B cell (primary cell): ENCODE measurements at regions not wholly inside any gene's neighbourhood (a gene's known extent, or its start where the extent isn't known, plus 50 kb on each side); places are given as distances from the start of the nearest gene placed in this dataset.

Experiments used
- ATAC-seq: fragments of 200-7000 bp; cut with Tn5 transposase; one replicate; pipeline ENCODE4 v1.10.0; 2021; ENCODE audit warnings: low read depth, mild to moderate bottlenecking, moderate number of reproducible peaks, moderate library complexity
- CTCF ChIA-PET: fragments of 350-600 bp; sonication (Branson Sonifier 250); formaldehyde crosslinking; loops from one replicate; lab custom pipeline; 2021; ENCODE audit warnings: antibody characterized with exemption, inconsistent platforms; lab: Charles Lee
- POLR2A ChIA-PET: fragments of 350-600 bp; sonication (Branson Sonifier 250); formaldehyde crosslinking; loops from one replicate; lab custom pipeline; 2021; ENCODE audit warnings: antibody characterized with exemption; lab: Charles Lee
- DNase-seq: peaks from one replicate; pipeline ENCODE4 v3.0.0; 2013
- H2AFZ ChIP-seq: 2 replicates; pipeline ENCODE4 v1.6.1; 2012; ENCODE audit warnings: mild to moderate bottlenecking, low read depth, low read length; ENCODE audit not compliant: insufficient read depth, poor library complexity, severe bottlenecking
- H3K27ac ChIP-seq, 2 donors: 1 replicate in 1 of 2; 2 replicates in 1 of 2; pipeline ENCODE4 v1.5.1; 2012 to 2013; ENCODE audit warnings: low read length in 2 of 2, mild to moderate bottlenecking in 2 of 2, moderate library complexity in 1 of 2
- H3K27me3 ChIP-seq, 4 experiments: fragments of 200-600 bp in 1 of 4; sonication (generic) in 1 of 4; replicated peaks in 1 of 4; 1 replicate in 2 of 4; 2 replicates in 2 of 4; pipeline versions ENCODE4 v1.6.1 to v1.7.0; 2013 to 2016; ENCODE audit warnings: low read length in 3 of 4, mild to moderate bottlenecking in 2 of 4, mixed read lengths in 1 of 4, moderate library complexity in 1 of 4; ENCODE audit not compliant: insufficient read depth in 4 of 4, control insufficient read depth in 3 of 4; ENCODE audit errors: control extremely low read depth in 1 of 4
- H3K36me3 ChIP-seq, 2 experiments: replicated peaks in 1 of 2; 1 replicate in 1 of 2; 2 replicates in 1 of 2; pipeline versions ENCODE4 v1.6.1 to v1.7.1; 2013; ENCODE audit warnings: low read length in 1 of 2; ENCODE audit not compliant: insufficient read depth in 2 of 2, control insufficient read depth in 1 of 2; ENCODE audit errors: control extremely low read depth in 1 of 2, extremely low read depth in 1 of 2
- H3K4me1 ChIP-seq, 2 donors: fragments of 200-600 bp in 1 of 2; sonication (generic) in 1 of 2; 1 replicate in 1 of 2; 2 replicates in 1 of 2; pipeline versions ENCODE4 v1.5.1 to v1.6.1; 2013 to 2017; ENCODE audit warnings: low read length in 2 of 2; ENCODE audit not compliant: control insufficient read depth in 2 of 2, insufficient read depth in 2 of 2
- H3K4me2 ChIP-seq: replicated peaks from 2 replicates; pipeline ENCODE3; 2012; ENCODE audit warnings: mild to moderate bottlenecking, low read depth, low read length; ENCODE audit not compliant: poor library complexity, severe bottlenecking
- H3K4me3 ChIP-seq, 5 experiments: fragments of 200-600 bp in 1 of 5; sonication (generic) in 1 of 5; 1 replicate in 3 of 5; 2 replicates in 2 of 5; pipeline versions ENCODE4 v1.5.1 to v1.7.0; 2011 to 2016; ENCODE audit warnings: low read length in 4 of 5, mild to moderate bottlenecking in 4 of 5, low read depth in 2 of 5, control low read depth in 1 of 5, moderate library complexity in 1 of 5; ENCODE audit not compliant: insufficient read depth in 1 of 5; ENCODE audit errors: control extremely low read depth in 1 of 5, extremely low read depth in 1 of 5
- H3K79me2 ChIP-seq: fragments of 200-600 bp; sonication (generic); one replicate; pipeline ENCODE4 v1.6.0; 2016; ENCODE audit warnings: low read length; ENCODE audit not compliant: control insufficient read depth, insufficient read depth
- H3K9ac ChIP-seq: fragments of 200-600 bp; sonication (generic); 2 replicates; pipeline ENCODE4 v1.6.1; 2017; ENCODE audit warnings: mild to moderate bottlenecking, low read length, moderate library complexity
- H3K9me3 ChIP-seq, 3 donors: one replicate each; pipeline versions ENCODE4 v1.6.1 to v1.7.1; 2013; ENCODE audit warnings: low read length in 2 of 3; ENCODE audit not compliant: control insufficient read depth in 2 of 3, insufficient read depth in 1 of 3; ENCODE audit errors: control extremely low read depth in 1 of 3
- H4K20me1 ChIP-seq: 2 replicates; pipeline ENCODE4 v1.6.0; 2012; ENCODE audit warnings: mild to moderate bottlenecking, low read length; ENCODE audit not compliant: insufficient read depth, control insufficient read depth, poor library complexity, severe bottlenecking
- H3K27ac Mint-ChIP-seq: one replicate; pipeline ENCODE4 v1.8.0; 2021; ENCODE audit warnings: mixed read lengths
- H3K27me3 Mint-ChIP-seq: one replicate; pipeline ENCODE4 v1.8.0; 2021; ENCODE audit warnings: mixed read lengths
- H3K4me1 Mint-ChIP-seq: one replicate; pipeline ENCODE4 v1.8.0; 2021; ENCODE audit warnings: mixed read lengths
- H3K4me3 Mint-ChIP-seq: one replicate; pipeline ENCODE4 v1.8.0; 2021; ENCODE audit warnings: mixed read lengths
- H3K9me3 Mint-ChIP-seq: one replicate; pipeline ENCODE4 v1.8.0; 2022; ENCODE audit warnings: mixed read lengths; ENCODE audit not compliant: insufficient read depth
- EZH2 ChIP-seq: IDR thresholded peaks from 2 replicates; pipeline ENCODE4 v1.6.1; 2012; ENCODE audit warnings: borderline replicate concordance, low read depth, mild to moderate bottlenecking, moderate library complexity, low read length; ENCODE audit not compliant: insufficient read depth, poor library complexity, severe bottlenecking
- WGBS: methylation state at CpG from one replicate; pipeline ENCODE4 v1.1.5; 2013; ENCODE audit warnings: missing lambda C conversion rate; ENCODE audit not compliant: insufficient coverage; 5-methylcytosine and 5-hydroxymethylcytosine counted together
- intact Hi-C: fragments of 100-400 bp; cut with micrococcal nuclease; formaldehyde crosslinking; loops from one replicate; pipeline ENCODE4 v1.10.0; 2022
- TF ChIP-seq, protein P1 (sequence below): fragments of 200-600 bp; IDR thresholded peaks from one replicate; pipeline ENCODE4 v1.8.0; 2022; ENCODE audit warnings: antibody characterized with exemption, mild to moderate bottlenecking

GRCh38 chr14:61108496-61109141 lies 127.6 kb downstream of the SLC38A6 start:
- no peaks in the 10 kb centered on the region for H3K79me2 ChIP-seq
- no peak overlapping the region for H3K9ac ChIP-seq
- Mint-ChIP-seq H3K4me3 (no peak overlapping the region), H3K27me3 (peaks cover 3% of the 10 kb centered on the region), H3K9me3 (no peaks in the 10 kb centered on the region), H3K4me1 (peaks cover 2% of the 10 kb centered on the region), H3K27ac (no peak overlapping the region)
- CTCF ChIA-PET: no interaction called here
- no peaks in the 10 kb centered on the region for H3K36me3 ChIP-seq
- intact Hi-C loops: no loop called here
- H3K27me3 ChIP-seq: no peaks in the 10 kb centered on the region
- no peak overlapping the region for H3K27ac ChIP-seq
- POLR2A ChIA-PET: no interaction called here
- peaks cover 0 to 20% (median 0%) of the 10 kb centered on the region in 3 donors for H3K9me3 ChIP-seq
- TF ChIP-seq, protein P1, sequence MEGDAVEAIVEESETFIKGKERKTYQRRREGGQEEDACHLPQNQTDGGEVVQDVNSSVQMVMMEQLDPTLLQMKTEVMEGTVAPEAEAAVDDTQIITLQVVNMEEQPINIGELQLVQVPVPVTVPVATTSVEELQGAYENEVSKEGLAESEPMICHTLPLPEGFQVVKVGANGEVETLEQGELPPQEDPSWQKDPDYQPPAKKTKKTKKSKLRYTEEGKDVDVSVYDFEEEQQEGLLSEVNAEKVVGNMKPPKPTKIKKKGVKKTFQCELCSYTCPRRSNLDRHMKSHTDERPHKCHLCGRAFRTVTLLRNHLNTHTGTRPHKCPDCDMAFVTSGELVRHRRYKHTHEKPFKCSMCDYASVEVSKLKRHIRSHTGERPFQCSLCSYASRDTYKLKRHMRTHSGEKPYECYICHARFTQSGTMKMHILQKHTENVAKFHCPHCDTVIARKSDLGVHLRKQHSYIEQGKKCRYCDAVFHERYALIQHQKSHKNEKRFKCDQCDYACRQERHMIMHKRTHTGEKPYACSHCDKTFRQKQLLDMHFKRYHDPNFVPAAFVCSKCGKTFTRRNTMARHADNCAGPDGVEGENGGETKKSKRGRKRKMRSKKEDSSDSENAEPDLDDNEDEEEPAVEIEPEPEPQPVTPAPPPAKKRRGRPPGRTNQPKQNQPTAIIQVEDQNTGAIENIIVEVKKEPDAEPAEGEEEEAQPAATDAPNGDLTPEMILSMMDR: no peak
- no peak for TF ChIP-seq EZH2
- H3K4me3 ChIP-seq: no peak overlapping the region
- WGBS: 98% methylated on average over 6 of the region's 10 CpGs
- H2AFZ ChIP-seq: no peak overlapping the region
- ATAC-seq (no peak), DNase-seq (no peak)
- H3K4me2 ChIP-seq: no peak overlapping the region
- H3K4me1 ChIP-seq: no peaks in the 10 kb centered on the region
- H4K20me1 ChIP-seq: no peaks in the 10 kb centered on the region

GRCh38 chr14:61107869-61108493 lies 126.9 kb downstream of the SLC38A6 start:
- ChIA-PET CTCF (no interaction called here), POLR2A (no interaction called here)
- Mint-ChIP-seq H3K4me1 (peaks cover 2% of the 10 kb centered on the region), H3K27me3 (peaks cover 3% of the 10 kb centered on the region), H3K9me3 (no peaks in the 10 kb centered on the region), H3K4me3 (no peak overlapping the region), H3K27ac (no peak overlapping the region)
- H3K36me3 ChIP-seq: no peaks in the 10 kb centered on the region
- intact Hi-C loops: no loop called here
- H2AFZ ChIP-seq: no peak overlapping the region
- no peak overlapping the region for H3K4me2 ChIP-seq
- peaks cover 0 to 17% (median 0%) of the 10 kb centered on the region in 3 donors for H3K9me3 ChIP-seq
- no peak overlapping the region for H3K4me3 ChIP-seq
- no peaks in the 10 kb centered on the region for H3K27me3 ChIP-seq
- no peaks in the 10 kb centered on the region for H4K20me1 ChIP-seq
- no peaks in the 10 kb centered on the region for H3K4me1 ChIP-seq
- WGBS: 90% methylated on average over 5 of the region's 6 CpGs
- H3K27ac ChIP-seq: no peak overlapping the region
- TF ChIP-seq EZH2: no peak
- TF ChIP-seq, protein P1: no peak
- no peak overlapping the region for H3K9ac ChIP-seq
- no peaks in the 10 kb centered on the region for H3K79me2 ChIP-seq
- ATAC-seq: no peak
- DNase-seq: no peak
